Adrenal gland (tissue), 5 donors: ENCODE measurements at regions not wholly inside any gene's neighbourhood (a gene's known extent, or its start where the extent isn't known, plus 50 kb on each side); places are given as distances from the start of the nearest gene placed in this dataset.
"Not testable (repeated sequence)": the region's sequence is repeated elsewhere in the genome, so short reads cannot be mapped to it uniquely, and the experiment has no call there.

ENCODE experiments used
- POLR2A ChIP-seq, 2 donors: fragments of 450-650 bp; IDR thresholded peaks; one replicate each; pipeline ENCODE4 v1.6.1; 2017; ENCODE audit warnings: antibody characterized with exemption in 2 of 2, mild to moderate bottlenecking in 2 of 2, moderate library complexity in 1 of 2
- TF ChIP-seq, protein P1 (sequence below), 6 experiments: fragments of 450-650 bp in 4 of 6; fragments of 200-600 bp in 2 of 6; sonication (generic) in 1 of 6; IDR thresholded peaks; 1 replicate in 5 of 6; 2 replicates in 1 of 6; pipeline versions ENCODE4 v1.5.1 to v1.8.0; 2016 to 2021; ENCODE audit warnings: antibody characterized with exemption in 6 of 6, mild to moderate bottlenecking in 2 of 6, moderate library complexity in 1 of 6
- donor health status: DM: no; HTN: no; CAD: no.

DNA sequence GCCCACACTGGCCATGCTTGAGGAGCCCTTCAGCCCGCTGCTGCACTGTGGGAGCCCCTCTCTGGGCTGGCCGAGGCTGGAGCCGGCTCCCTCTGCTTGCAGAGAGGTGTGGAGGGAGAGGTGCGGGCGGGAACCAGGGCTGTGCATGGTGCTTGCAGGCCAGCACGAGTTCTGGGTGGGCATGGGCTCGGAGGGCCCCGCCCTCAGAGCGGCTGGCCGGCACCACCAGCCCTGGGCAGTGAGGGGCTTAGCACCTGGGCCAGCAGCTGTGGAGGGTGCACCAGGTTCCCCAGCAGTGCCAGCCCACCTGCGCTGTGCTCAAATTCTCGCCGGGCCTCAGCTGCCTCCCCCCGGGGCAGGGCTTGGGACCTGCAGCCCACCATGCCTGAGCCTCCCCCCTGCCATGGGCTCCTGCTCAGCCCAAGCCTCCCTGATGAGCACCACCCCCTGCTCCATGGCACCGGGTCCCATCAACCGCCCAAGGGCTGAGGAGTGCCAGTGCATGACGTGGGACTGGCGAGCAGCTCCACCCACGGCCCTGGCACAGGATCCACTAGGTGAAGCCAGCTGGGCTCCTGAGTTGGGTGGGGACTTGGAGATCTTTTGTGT is 665.9 kb upstream of the ZNF385D start:
- TF ChIP-seq, protein P1, sequence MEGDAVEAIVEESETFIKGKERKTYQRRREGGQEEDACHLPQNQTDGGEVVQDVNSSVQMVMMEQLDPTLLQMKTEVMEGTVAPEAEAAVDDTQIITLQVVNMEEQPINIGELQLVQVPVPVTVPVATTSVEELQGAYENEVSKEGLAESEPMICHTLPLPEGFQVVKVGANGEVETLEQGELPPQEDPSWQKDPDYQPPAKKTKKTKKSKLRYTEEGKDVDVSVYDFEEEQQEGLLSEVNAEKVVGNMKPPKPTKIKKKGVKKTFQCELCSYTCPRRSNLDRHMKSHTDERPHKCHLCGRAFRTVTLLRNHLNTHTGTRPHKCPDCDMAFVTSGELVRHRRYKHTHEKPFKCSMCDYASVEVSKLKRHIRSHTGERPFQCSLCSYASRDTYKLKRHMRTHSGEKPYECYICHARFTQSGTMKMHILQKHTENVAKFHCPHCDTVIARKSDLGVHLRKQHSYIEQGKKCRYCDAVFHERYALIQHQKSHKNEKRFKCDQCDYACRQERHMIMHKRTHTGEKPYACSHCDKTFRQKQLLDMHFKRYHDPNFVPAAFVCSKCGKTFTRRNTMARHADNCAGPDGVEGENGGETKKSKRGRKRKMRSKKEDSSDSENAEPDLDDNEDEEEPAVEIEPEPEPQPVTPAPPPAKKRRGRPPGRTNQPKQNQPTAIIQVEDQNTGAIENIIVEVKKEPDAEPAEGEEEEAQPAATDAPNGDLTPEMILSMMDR (IDR thresholded peaks at IDR 0.05) = not testable (repeated sequence)
- TF ChIP-seq POLR2A (IDR thresholded peaks at IDR 0.05) = not testable (repeated sequence)
